ENCODE measurements at regions not wholly inside any gene's neighbourhood (a gene's known extent, or its start where the extent isn't known, plus 50 kb on each side); places are given as distances from the start of the nearest gene placed in this dataset.
"Not testable (repeated sequence)": the region's sequence is repeated elsewhere in the genome, so short reads cannot be mapped to it uniquely, and the experiment has no call there.

DNA sequence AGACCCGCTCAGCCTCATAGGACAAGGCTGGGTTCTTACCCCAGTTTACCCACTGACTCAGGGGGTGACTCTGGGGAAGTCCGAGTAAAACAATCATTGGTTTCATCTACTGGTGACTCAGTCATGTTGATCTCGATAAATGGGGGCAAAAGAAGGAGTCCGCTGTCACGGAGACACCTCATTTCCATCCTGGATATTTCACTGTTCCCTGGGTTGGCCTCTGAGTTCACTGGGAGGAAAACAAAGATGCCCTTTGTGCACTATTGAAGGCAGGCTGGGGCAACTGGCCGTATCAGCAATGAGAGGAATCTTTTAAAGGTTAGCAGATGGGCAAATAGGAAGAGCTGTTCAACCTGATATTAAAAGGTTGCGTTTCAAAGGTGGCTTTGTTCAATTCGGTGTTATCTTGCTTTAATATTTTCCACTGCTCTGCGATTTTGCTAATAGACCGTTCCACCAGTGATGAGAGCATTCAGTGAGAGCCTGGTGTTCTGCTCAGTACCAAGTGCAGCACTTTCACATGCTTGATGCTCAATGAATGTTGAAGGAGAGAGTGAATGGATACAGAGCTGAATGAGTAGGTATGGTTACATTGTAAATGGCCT is 110.2 kb upstream of the EGFLAM start:
- no peak for DNase-seq (ENCODE audit: low read depth in 2 of 2)

DNA sequence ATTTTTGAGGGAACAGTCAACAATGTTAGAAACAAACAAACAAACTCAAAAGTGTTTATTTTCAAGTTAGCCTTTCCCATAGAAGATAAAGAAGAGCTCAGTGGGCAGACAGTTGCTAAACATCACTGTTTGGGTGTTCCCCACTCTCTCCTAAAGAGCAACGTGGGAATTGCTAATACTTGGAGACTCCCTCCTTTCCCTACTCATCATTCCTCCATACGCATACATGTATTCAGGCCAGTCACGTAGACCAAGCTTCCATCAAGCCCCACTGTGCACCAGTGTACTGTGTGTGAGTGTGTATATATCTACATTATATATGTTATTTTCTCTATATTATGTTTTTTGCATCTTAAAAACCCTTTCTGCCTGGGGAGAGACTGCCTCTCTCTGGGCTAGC is 115.0 kb upstream of the EGFLAM start:
- DNase-seq (ENCODE audit: low read depth in 2 of 2): no peak

DNA sequence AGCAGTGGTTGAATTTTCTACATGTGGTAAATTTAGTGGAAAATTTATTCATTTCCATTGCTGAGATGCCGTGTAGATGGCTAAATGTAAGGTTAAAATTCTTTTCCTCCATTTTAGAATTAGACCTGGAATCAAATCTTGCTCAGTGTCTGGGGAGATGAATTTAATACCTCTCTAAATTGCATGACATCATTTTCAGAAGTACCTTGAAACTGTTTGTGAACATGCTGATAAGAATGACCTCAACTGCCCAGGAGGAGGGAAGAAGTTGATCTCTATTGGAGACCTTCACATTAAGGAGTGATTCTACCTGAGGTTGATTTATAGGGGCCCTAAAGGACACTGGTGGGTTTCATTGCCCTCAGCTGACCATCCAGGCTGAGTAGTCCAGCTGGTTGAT is 116.7 kb upstream of the EGFLAM start:
- DNase-seq (ENCODE audit: low read depth in 2 of 2): no peak

DNA sequence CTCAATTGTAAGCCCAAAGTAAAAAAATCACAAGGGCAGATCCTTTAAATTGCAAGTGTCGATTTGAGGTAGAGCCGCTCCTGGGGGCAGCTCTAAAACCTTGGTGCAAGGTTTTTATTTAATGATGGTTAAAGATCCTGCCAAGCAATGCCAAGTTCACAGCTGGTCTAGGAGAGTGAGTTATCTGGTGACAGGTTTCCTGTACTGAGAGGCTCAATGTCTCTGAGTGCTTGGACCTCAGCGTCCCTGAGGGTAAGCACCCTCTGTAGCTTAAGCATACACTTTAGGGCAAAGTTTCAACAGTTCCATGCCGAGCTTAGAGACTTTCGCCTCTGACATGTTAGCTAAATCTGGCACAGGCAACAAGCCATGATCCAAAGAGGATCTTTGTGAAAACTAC is 119.8 kb upstream of the EGFLAM start:
- DNase-seq (ENCODE audit: low read depth in 2 of 2): no peak

DNA sequence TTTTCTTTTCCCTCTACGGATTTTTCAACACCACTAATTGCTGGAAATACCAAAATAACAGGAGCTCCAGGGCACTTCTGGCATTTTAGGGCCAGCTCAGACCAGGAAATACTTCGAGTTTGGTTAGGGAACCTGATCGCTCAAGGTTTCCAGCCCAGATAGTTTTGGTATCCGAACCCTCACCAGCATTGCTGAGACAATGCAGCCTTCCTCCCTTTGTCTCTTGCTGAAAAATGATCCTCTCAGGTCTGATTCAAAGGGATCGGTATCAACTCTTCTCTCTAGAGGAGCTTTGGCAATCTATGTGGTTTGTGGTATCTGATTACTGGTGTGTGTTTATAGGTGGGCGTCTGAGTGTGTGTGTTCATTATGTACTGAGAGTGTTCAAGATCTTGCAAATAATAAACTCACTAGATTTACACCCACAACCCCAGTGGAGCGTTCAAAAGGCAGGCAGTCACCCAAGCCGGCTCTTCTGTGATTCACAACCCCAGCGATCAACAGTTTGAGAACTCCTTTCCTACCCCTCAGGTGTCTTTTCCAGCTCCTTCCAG is 122.8 kb upstream of the EGFLAM start:
- no peak for DNase-seq (ENCODE audit: low read depth in 2 of 2)

DNA sequence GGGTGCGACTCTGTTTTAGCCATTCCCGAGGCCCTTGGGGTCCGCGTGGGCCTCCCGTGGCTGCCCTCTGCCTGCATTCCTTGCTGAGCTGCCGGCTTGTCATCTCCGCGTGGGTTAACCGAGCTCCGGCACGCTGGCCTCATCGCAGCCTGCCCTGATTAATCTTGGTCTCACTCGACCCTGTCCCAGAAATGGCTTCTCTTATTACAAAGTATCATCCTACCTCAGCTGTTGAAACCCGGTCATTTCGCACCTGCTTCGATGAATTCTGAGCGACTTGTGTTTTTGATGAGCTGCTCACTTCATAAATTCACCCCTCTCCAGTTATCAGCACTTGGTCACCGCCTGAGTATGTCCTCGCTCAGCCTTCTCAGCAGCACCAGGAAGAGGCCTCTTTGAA is 123.5 kb upstream of the EGFLAM start:
- DNase-seq (ENCODE audit: low read depth in 2 of 2): no peak

DNA sequence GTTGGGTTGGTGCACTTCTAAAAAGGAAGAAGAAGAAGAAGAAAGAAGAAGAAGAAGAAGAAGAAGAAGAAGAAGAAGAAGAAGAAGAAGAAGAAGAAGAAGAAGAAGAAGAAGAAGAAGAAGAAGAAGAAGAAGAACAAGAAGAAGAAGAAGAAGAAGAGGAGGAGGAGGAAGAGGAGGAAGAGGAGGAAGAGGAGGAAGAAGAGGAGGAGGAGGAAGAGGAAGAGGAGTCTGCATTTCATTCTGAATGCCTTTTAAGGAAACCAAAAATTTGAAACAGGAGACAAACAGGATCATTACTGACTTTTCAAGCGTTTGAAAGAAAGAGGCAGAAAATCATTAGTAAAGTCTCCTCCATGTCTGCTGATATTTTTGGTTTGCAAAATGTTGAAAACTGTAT is 124.1 kb upstream of the EGFLAM start:
- not testable (repeated sequence) for DNase-seq (ENCODE audit: low read depth in 2 of 2)

DNA sequence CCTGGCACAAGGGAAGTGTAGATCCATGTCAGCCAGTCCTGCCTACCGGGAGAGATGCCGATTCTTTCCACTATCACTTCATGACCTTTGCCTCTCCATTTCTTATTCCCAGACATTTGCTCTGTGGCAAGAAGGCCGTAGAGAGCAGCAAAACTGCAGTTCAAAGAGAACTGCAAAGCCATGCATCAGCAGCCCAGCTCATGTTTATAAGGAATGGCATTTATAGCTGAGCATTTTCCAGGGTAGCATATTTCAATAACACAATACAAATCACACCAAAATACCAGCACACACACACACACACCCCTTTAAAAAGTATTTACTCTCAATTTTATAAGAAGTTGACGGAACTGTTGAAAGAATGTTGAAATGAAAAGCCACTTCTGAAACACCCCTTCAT is 126.7 kb upstream of the EGFLAM start:
- no peak for DNase-seq (ENCODE audit: low read depth in 2 of 2)

DNA sequence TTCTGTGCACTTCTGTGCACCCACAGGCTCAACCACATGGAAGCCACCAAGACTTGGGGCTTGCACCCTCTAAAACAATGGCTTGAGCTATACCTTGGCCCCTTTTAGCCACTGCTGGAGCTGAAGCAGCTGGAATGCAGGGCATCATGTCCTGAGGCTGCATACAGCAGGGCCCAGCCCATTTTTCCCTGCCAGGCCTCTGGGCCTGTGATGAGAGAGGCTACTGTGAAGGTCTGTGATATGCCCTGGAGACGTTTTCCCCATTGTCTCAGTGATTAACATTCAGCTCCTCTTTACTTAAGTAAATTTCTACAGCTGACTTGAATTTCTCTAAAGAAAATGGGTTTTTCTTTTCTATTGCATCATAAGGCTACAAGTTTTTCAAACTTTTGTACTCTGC is 134.0 kb upstream of the EGFLAM start:
- no peak for DNase-seq (ENCODE audit: low read depth in 2 of 2)

DNA sequence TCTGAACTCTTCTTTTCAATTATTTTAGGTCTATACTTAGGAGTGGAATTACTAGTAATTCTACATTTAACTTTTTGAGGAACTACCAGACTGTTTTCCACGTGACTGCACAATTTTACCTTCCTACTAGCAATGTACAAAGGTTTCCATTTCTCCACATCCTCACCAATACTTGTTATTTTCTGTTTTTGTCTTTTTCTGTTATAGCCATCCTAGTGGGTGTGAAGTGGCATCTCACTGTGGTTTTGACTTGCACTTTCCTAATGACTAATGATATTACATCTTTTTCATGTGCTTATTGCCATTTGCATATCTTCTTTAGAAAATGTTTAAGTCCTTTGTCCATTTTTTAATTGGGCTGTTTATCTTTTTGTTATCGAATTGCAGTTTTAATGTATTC is 136.9 kb upstream of the EGFLAM start:
- no peak for DNase-seq (ENCODE audit: low read depth in 2 of 2)

DNA sequence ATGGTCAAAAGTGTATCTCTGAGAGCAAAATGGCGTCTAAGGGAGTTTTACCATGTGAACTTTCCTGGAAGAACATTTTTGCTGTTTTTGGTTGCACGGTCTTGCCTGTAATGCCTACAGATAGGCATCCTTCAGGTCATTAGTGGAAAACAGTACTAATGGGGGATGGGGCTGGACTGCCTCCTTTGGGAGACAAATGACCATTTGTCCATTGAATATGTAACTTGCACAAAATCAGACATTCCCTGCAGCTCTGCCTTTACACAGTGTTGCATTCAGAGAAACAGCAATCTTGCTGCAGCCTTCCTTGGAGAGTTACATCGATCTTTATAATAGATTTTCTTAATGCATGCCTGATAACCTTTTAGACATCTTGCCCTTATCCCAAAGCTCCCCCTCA is 138.5 kb upstream of the EGFLAM start:
- no peak for DNase-seq (ENCODE audit: low read depth in 2 of 2)

DNA sequence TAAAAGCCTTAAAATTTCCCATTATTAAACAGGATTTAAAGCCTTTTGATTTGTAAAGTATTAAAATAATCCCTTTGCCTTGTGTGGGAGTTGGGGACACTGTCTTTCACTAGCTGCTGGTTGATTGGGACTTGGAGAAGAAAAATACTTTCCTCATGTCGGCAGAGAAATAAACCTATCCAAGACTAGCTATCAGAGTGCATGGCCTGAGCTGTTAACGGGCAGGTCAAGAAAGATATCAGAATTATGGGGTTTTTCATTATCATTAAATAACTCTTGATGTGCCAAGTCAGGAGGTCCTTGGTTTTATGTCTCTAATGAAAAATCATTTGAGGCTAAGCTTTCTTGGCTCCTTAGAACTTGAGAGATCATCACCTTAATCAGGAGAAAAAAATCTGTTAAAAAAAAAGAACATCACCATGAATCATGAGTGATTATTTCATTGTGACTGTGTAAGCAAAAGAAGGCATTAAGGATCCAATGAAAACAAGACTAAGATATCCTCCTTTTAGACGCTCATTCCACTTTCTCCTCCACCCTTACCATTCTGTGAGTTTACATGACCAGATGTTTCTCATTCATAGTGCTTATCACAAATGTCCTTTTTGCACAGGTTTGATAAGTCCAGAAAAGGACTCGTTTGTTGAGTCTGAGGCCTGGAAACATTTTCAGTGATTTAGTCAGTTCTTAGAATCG is 140.4 kb upstream of the EGFLAM start:
- no peak for DNase-seq (ENCODE audit: low read depth in 2 of 2)

DNA sequence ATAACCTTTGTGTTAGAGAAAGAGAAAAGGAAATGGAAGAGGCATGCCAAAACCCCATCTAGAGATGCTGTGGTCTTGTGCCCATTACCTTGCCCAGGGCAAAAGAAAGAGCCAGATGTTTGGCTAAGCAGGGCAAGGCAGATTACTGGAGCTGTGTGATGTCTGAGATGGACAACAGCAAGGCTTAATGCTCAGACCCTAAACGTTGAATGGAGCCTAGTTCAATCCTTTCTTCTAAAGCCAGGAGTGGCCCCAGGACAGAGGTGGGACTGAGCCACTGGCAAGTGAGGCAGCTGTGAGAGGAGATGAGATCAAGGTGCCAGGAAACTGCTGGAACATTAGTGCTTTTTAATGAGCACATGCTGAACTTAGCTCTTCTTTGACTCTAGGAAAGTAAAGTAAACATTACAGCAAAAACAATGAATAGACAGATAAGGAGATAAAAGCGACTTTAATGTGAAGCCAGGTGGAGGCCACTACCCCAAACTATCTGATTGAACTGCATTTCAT is 143.0 kb upstream of the EGFLAM start:
- DNase-seq (ENCODE audit: low read depth in 2 of 2): no peak

DNA sequence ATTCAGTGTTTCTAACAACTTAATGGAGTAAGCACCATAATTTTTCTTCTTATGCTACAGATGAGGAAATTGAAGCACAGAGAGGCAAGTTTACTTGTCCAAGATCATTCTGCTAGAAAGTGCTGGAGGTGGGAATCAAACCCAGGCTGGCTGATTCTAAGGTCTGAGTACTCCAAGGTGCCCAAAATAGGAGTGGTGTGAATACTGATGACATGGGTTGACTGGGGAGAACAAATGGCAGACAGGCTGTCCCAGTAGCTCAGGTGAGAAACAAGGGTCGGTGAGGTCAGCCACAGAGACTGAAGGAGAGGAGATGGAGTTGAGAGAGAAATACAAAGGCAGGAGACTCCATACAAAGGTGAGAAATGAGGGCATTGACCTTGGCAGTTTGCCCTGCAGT is 144.5 kb upstream of the EGFLAM start:
- no peak for DNase-seq (ENCODE audit: low read depth in 2 of 2)

DNA sequence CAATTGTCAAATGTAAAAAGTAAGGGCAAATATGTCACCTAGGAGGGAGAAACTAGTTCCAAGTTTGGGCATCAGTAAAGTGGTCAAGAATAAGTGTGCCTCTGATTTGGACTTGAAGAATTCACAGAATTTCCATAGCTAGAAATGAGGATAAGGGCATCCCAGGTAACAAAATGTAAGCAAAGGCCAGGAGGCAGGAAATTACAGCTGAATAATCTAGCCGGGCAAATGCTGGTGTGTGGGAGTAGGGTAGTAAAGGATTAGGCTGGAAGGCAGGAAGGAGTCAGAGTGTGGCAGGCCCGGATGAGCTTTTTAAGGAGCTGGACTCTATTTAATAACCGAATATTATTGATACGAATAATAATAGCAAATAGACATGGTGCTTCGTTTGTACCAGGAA is 144.9 kb upstream of the EGFLAM start:
- DNase-seq (ENCODE audit: low read depth in 2 of 2): no peak

DNA sequence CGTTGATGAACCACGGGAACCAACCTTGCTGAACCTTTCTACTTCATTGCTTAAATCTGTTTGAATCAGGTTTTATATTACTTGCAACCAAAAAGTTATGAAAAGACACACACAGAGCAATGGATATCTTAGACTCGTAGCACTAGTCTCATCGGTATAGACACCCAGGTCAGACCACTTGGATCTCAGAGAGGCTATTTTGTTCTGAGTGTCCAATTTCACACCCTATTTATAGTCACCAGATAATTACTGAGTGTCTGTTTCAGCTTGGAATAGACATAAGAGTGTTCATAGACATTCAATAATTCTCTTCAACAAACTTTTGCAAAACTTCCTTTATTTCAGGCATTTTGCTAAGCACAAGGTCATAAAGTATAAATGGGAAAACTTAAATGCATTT is 145.4 kb upstream of the EGFLAM start:
- no peak for DNase-seq (ENCODE audit: low read depth in 2 of 2)

DNA sequence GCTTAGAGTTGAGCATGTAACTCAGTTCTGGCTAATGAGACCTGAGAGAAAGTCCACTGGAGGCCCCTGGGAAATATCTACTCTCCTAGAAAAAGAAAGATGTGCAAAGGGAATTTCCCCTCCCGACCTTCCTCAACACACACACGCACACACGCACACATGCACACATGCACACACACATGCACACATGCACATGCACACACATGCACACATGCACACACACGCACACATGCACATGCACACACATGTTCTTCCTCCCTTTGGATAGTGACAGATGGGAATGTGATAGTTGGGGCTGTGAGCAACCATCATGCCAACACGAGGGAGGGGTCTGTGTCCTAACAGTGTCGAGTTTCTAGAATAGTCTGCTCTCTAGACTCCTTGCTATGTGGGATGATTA is 148.2 kb upstream of the EGFLAM start:
- DNase-seq (ENCODE audit: low read depth in 2 of 2): no peak

DNA sequence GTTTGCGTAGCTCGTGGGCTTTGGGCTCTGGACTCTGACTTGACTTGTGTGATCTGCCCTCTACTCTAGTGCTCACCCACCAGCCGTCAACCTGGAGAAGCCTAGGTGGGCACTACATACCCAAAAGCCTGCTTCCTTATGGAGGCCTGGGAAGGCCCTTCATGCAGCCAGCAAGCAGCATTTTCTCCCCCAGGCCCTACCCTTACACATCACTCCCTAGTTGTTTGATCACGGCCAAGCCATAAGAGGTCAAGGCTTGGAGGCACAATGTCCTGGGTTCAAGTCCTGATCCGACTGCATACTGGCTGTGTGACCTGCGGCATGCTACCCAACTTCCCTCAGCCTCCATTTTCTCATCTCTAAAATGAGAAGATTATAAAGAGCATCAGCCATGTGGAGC is 151.3 kb upstream of the EGFLAM start:
- no peak for DNase-seq (ENCODE audit: low read depth in 2 of 2)

DNA sequence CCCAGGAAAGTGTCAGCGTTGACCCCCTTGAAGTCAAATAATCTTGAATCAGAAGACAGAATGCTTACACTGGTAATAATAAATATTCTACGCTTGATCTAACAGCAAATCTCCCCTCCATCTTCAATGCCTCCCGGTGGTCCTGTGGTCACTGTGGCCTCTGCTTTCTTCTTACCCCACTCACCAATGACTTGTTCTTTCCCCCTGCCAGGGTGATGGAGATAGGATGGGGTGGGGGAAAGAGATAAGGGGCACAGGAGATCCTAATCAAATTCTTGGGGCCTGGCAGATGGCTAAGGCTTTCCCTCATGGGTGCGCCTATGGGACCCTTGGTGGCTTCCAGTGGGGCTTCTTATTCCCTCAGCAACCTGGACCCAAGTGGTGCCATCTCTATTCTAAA is 152.6 kb upstream of the EGFLAM start:
- no peak for DNase-seq (ENCODE audit: low read depth in 2 of 2)

DNA sequence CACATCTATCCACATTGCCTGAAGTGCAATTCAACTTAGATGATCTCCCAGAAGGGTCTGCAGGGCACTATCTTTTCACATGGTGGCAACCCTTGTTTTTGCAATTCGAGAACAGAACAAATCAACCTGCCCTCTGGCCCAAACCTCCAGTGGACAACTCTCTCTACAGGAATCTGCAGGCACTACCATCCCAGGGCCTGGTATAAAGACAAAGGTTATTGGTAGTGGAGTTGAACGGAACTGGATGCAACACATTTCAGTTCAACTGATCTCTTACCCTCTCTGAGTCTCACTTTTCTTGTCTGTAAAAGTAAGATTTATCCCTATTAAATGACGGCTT is 153.2 kb upstream of the EGFLAM start:
- no peak for DNase-seq (ENCODE audit: low read depth in 2 of 2)

DNA sequence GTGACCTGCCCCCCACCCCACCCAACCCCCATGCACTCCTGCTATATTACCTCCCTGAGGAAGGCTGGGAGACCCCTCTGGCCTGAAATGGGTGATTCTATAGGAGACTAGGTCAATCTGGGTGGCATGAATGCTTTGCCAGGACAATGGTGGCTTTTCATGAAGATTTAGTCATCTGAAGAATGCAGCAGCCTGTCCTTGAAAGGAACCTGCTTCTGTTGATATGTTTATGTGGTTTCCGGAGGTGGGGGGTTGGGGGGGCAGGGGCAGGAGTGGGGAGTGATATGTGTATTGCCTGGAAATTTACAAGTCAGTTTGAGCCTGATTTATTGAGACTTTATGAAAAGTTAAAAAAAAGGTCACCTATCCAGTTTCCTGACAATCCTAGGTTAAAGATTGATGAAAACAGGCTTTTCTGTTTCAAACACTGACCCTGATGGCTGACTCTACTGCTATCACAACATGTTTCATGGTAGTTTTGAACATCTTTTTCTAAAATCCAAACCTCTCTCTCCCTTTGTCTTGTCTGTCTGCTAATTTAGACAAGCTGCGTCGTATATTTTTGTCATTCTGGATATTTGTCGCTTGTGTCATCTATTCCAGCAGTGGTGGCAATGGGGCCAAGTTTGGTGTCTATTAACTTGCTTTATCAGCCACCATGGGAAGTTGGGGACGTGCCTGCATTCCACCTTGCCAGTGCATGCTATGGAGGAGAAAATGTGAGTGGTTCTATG is 153.7 kb upstream of the EGFLAM start:
- no peak for DNase-seq (ENCODE audit: low read depth in 2 of 2)

DNA sequence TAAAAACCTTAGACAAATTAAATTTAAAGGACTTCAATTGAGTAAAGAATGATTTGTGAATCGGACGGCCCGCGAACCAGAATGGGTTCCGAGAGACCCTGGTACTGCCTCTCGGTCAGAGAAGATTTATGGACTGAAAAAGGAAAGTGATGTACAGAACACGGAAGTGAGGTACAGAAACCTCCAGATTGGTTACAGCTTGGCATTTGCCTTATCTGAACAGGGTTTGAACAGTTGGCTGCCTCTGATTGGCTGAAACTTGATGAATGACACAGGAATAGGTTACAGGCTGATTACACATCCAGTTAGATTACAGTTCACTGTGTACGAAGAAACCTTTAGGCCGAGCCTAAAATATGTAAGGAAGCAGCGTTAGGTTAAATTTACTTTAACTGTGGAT is 156.5 kb upstream of the EGFLAM start:
- DNase-seq (ENCODE audit: low read depth in 2 of 2): no peak

All from activated CD4-positive, alpha-beta T cell treated with anti-CD3 and anti-CD28 coated beads for 24 hours (primary cell).